GM18868 (cell line): ENCODE measurements at regions not wholly inside any gene's neighbourhood (a gene's known extent, or its start where the extent isn't known, plus 50 kb on each side); places are given as distances from the start of the nearest gene placed in this dataset.
"Not testable (repeated sequence)": the region's sequence is repeated elsewhere in the genome, so short reads cannot be mapped to it uniquely, and the experiment has no call there.

Experiments
- ATAC-seq: cut with Tn5 transposase; IDR thresholded peaks from one replicate; pipeline ENCODE4 v1.9.1; 2021; ENCODE audit warnings: mild to moderate bottlenecking, moderate library complexity; ENCODE audit not compliant: unreplicated experiment

DNA sequence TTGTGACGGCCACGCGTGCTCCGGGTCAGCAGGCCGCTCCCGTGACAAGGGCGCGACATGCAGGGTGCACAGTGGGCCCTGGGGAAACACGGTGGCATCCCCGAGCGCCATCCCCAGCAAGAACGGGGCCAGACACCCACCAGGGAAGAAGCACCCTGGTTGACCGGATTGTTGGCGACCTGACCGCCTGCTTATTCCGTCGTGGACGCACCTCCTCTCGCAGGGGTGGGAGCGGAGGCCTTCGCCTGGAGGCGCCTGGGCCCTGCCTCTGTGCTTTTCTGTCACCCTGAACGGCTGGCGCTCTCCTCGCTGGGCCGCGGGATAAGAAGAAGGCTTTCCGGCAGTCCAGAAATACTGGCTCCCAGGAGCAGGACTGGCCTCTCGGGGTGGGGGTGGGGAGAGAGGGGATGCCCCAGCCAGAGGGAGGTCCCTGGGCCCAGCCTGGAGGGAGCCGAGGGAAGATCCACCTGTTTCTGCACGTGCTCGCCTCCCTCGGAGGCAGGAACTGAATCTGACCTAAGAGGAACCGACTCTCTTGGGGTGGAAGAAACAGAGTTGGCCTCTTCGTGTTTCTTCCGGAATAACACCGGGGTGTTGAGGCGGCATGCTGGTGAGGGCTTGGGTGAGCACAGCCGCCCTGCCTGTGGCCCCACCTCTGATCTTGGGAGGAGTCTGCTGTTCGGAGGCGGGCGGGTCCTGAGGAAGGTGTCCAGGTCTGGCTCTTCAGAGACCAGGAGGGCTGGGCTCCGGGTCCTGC, 4394.2 kb upstream of the TPTE start:
- peak; percentile 57 for ATAC-seq

DNA sequence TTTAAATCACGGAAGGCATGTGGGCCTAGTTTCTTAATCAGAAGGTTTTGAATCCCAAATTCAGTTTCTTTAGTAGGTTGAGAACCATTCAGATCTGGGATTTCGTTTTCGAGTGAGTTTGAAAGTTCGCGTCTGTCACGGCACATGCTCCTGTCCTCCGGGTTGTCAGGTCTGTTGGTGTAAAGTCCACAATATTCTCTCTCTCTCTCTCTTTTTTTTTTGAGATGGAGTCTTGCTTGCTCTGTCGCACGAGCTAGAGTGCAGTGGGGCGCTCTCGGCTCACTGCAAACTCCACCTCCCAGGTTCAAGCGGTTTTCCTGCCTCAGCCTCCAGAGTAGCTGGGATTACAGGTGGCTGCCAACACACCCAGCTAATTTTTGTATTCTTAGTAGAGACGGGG, 4390.6 kb upstream of the TPTE start:
- not testable (repeated sequence) for ATAC-seq

DNA sequence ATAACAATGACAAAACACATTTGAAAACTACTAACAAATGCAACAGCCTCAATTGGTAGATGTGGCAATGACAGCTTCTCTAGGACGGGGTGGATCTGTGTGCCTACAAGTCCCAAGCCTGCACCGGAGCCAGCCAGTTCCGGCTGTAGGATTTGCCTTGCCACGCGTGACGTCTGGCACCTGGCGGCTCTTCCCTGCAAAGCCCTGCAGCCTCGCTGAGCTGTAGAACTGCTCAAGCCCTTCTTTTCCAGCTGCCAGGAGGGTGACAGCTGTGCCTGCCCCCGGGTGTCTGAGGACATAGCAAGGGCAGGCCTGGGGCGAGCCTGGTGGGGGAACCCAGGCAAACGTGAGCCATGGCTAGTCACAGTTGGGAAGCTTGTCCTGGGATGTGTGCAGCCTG, 4388.0 kb upstream of the TPTE start:
- not testable (repeated sequence) for ATAC-seq

DNA sequence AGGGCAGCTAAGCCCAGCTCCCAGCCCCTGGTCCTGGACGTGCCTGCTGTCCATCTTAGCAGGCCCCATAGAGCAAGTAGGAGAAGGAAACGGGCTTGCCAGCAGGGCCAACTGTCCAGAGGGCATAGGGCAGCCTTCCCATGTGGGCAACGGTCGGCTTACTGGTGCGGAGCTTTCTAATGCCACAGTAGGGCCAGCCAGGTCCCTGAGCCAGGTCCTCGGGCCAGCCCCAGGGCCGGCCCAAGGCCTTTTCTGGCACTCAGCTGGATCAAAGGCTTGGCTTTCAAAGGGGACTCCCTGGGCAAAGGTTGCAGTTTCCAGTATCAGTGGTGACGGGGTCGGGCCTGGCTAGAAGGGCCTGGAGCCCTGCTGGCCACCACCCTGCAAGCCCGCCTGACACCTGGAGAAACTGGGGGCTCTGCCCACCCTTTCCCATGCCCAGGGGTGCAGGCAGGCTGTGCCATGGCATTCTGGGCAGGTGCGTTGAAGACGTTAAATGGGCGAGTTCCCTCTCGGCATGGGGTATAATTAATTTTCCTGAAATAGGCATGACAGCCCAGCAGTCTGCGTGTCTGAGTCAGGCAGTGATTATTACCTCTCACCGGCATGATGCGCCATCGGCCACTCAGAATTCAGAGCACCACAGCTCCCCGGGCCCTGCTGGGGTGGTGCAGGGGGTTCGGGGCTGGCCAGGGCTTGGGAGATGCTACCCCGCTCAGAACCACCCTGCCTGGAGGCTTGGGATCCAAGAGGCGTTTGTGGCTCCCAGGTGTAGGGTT, 4387.3 kb upstream of the TPTE start:
- not testable (repeated sequence) for ATAC-seq

DNA sequence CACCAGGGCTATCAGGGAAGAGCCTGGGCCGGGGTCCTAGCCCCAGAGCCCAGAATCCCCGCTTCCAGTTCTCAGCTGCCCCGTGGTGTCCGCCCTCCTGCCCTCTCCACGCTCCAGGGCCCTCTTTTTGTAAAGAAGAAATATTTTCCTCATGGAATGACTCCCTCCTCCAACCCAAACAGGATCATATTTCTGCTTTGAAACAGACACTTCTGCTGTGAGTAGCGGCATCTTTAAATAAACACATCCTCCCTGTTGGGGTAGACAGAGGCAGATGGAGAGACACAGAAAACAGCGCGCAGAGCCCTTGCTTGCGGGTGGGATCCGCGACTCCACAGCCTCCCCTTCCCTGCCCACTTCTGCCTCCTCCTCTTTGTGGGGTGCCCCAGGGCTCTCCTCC, 4384.7 kb upstream of the TPTE start:
- ATAC-seq = not testable (repeated sequence)

DNA sequence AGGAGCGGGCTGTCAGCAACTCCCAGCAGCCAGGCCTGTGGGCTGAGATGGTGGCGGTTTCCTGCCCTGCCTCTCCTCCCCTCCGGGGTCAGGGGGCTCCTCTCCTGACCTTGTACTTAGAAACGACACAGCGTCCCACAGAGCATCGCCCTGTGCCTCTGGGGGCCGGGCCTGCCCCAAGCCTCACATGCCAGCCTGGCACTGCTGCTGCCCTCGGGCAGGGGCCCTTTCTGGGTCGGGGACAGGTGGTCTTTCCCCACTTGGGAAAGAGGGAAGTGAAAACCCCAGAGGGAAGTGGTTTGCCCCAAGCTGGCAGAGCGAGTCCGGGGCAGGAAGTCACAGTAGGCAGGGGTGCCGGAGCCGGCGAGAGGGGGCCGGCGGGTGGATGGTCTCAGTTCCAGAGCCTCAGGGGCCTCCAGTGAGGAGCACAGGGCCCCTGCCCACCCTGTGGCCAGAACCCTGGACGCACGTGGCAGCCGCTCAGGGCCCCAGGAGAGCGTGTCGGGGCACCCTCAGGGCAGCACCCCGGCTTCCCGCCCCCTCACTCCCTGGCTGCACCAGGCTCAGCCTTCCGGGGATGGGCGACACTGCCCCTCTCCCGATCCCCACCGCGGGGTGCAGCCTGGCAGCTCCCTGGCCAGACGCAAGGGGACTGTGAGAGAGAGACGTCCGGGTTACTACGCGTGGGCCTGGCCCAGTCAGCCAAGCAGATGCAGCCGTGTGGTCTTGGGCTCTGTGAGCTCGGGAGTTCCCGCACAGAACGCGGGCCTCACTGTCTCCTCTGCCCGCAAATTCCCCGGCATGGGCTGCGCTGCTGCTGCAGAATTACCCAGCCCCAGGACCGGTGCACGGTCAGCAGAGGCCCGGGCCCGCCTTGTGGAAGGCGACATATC, 4382.9 kb upstream of the TPTE start:
- ATAC-seq = peak; percentile 58

DNA sequence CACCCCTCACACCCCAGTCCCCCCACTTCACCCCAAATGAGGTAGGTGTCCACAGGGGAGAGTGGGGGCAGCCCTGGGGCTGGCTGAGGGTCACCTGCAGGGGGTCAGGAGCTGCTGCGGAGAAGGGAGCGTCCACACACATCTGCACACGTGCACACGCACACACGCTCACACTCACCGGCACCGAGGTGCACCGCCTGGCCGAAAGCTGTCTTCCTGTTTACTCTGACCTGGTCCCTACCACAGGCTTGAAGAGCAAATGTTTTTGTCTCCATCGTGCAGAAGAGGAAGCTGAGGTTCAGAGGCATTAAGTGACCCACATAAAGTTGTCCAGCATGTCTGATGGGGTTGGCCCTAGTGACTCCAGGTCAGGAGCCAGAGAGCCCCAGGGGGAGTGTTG, 4382.1 kb upstream of the TPTE start:
- not testable (repeated sequence) for ATAC-seq

DNA sequence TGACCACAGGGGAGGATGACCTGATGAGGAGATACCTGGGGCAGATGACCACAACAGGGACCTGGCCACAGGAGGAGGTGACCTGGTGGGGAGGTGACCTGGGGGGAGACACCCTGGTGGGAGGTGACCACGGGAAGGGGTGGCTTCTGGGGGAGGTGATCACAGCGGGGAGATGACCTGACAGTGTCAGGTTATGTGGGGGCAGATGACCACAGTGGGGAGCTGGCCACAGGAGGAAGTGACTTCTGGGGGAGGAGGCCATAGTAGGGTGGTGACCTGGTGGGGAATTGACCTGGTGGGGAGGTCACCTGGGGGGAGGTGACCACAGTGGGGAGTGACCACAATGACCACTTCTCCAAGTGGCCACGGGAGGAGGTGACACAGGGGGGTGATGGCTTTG, 4381.5 kb upstream of the TPTE start:
- not testable (repeated sequence) for ATAC-seq

DNA sequence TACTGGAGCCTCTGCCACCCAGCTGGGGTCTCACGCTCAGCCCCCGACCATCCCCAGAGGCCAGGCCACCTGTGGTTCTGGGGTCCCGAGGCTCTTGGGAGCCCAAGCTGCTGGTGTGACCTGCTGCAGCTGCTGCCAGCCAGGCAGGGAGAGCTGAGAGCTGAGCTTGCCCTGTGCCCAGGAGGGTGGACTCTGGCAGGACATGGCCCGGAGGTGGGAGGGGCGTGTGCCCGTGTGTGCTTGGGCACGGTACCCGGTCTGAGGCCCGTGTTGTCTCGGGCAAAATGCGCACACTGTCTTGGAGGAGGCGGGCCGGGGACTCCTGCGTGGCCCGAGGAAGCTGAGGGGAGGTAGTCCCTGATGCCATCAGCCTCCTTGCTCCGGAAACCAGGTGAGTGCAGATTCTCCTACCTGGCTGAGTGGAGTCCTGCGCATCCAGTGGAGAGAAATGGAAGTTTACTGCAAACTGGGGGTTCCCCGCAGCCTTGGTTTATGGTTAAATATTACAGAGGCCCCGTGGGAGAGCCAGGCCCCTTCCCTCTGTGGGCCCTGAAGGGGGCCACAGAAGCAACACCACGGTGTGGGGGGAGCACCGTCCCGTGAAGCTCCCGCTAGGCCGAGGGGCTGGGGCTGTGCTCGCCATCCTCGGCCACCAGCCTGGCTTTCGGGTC, 4380.8 kb upstream of the TPTE start:
- ATAC-seq = not testable (repeated sequence)

DNA sequence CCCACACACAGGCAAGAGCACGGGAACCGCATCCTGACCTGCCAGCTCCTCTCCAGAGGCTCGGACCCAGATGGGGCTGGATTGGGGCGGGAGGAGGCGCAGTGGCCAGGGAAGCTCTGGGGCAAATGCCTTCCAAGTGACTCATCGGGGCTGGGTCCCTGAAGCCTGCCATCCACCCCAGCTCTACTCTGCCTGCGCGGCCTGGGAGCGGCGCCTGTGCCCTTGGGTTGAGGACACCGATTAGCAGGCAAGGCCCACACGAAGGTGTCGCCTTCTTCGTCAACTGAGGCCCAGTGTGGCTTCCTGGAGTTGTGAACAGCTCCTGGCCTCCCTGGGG, 4380.3 kb upstream of the TPTE start:
- not testable (repeated sequence) for ATAC-seq

DNA sequence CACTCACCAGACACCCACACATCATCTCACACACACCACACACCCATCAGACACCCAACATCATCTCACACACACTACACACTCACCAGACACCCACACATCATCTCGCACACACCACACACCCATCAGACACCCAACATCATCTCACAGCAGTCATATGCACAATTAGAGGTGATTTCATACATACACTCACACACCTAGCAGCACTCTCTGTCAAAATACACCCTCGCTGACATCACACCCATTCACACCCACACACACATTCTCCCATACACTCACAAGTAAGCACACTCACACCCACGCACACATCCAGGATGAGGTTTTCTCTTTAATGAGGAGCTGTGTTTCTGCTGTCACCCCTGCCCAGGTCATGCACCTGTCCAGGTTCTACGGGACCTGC, 4368.2 kb upstream of the TPTE start:
- not testable (repeated sequence) for ATAC-seq

DNA sequence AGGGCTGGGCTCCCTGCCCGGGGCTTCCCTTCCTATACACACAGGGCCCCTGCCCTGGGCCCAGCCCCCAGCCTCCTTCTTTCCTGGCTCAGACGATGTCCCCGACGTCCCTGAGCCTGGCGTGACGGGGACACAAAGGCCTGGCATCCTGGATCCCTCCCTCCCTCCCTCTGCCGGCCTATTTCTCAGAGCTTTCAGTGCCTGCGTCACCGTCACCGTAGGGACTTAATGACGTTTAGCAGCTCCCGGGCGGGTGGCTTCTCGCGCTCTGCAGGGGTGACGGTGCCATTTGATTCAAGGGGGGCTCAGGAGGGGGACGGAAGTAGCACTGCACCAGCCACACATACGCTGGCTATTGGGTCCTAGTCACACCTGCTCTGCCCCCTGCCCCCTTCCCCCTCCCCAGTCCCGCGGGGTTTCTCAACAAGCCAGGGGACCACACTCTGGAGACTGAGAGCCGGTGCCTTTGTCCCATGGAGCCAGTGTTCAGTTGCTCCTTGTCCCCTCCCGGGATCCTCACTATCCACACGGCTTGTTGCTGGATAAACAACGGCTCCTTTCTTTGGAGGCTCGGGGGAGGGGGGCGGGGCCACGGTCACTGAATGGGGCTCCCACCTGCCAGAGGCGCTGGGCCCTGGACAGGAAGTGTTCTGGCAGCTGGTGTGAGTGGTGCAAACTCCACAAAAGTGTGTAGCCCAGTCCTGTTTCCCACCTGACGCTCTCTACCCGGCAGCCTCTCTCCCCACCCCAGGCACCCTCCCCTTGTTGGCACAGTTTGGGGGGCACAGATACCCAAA, 4366.7 kb upstream of the TPTE start:
- ATAC-seq = not testable (repeated sequence)

DNA sequence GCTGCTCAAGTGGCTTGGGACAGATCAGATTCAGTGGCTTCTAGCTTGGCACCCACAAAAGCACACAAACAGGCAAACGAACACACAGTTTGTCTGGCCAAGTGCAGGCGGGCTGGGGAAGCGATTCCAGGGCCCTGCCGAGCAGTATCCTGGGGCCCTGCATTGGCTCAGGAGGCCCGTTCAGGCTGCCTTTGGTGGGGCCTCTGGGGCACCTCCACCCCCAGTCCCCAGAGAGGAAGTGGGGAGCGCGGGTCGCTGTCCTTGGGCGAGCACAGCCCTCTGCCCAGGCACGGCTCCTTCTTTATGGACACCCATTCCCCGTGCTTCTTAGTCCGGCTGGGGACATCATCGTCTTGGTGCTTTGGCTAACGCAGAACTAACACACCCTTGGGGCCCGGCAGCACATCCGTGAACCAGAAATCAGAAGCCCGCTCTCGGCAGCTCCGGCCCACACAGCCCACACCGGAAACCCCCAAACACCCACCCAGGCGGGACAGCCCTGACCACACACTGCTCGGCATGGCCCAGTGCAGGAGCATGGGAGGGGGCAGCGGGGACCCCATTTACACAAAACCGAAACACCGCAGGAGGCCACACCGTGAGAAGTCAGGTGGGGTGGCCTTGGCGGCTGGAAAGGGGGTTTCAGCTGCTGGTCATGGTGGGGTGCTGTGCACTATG, 4364.5 kb upstream of the TPTE start:
- ATAC-seq = peak; percentile 43

DNA sequence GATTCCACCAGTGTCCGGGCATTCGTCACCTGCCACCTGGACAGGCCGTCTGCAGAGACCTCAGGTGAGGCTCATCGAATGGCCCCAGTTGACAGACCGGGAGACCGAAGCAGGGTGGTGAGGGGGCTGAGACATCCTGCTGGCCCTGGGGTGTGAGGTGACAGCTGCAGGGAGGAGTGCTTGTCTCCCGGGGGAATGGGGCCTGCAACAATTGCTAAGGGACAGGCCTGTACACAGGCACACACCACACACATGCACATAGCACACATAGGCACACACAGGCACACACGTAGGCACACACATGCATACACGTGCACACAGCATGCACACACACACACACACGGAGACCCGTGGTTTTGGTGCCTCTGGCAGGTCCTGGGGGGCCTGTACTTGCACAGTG, 4363.9 kb upstream of the TPTE start:
- ATAC-seq = not testable (repeated sequence)

DNA sequence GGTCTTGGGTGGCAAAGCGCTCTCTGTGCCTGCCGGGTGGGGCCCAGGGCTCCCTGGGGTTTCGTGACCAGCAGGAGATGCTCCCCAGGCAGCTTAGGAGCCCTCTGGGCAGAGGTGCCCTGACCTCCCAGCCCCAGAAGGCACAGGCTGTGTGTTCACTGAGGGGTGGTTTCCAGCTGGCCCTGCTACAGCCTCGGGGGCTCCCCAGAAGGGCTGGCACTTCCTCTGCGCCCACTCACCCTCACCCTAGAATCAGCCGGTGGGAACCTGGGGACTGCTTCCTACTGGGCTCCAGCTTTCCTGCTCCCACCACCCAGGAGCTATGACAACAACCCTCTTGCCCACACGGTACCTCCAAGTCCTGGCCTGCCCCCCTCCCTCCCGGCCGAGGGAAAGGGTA, 4363.2 kb upstream of the TPTE start:
- ATAC-seq = not testable (repeated sequence)
